Right atrium auricular region (tissue), 2 donors: ENCODE measurements at regions not wholly inside any gene's neighbourhood (a gene's known extent, or its start where the extent isn't known, plus 50 kb on each side); places are given as distances from the start of the nearest gene placed in this dataset.

Experiments used
- DNase-seq: peaks from one replicate; pipeline ENCODE4 v3.0.0-alpha.2; 2019; ENCODE audit warnings: low spot score
- H3K27ac ChIP-seq, 2 donors: fragments of 200-600 bp; sonication (generic); 1 replicate in 1 of 2; 2 replicates in 1 of 2; pipeline ENCODE4 v1.5.1; 2016 to 2019
- H3K27me3 ChIP-seq, 2 donors: fragments of 200-600 bp; sonication (generic); one replicate each; pipeline versions ENCODE4 v1.5.1 to v1.6.0; 2017 to 2019
- H3K36me3 ChIP-seq: fragments of 200-600 bp; sonication (generic); one replicate; pipeline ENCODE4 v1.5.1; 2016
- H3K4me1 ChIP-seq, 2 donors: fragments of 200-600 bp; sonication (generic); one replicate each; pipeline versions ENCODE4 v1.5.1 to v1.6.0; 2017 to 2019
- H3K4me3 ChIP-seq, 2 donors: fragments of 200-600 bp; sonication (generic); 1 replicate in 1 of 2; 2 replicates in 1 of 2; pipeline ENCODE4 v1.5.1; 2017 to 2019; ENCODE audit warnings: mild to moderate bottlenecking in 1 of 2, moderate library complexity in 1 of 2
- H3K9me3 ChIP-seq, 2 donors: fragments of 200-600 bp; sonication (generic); one replicate each; pipeline ENCODE4 v1.5.1; 2019
- CTCF ChIP-seq, 2 donors: fragments of 200-600 bp; sonication (generic); IDR thresholded peaks; one replicate each; pipeline ENCODE4 v1.5.1; 2019; ENCODE audit warnings: antibody characterized with exemption in 2 of 2

GRCh38 chr12:60644076-60644475 lies 1048.2 kb downstream of the SLC16A7 start:
- TF ChIP-seq CTCF (IDR thresholded peaks at IDR 0.05): no peak
- Histone ChIP-seq H3K27me3 (no peaks in the 10 kb centered on the region), H3K27ac (no peak overlapping the region), H3K4me3 (no peak overlapping the region), H3K9me3 (no peaks in the 10 kb centered on the region), H3K4me1 (no peaks in the 10 kb centered on the region), H3K36me3 (no peaks in the 10 kb centered on the region)
- DNase-seq: no peak

DNA sequence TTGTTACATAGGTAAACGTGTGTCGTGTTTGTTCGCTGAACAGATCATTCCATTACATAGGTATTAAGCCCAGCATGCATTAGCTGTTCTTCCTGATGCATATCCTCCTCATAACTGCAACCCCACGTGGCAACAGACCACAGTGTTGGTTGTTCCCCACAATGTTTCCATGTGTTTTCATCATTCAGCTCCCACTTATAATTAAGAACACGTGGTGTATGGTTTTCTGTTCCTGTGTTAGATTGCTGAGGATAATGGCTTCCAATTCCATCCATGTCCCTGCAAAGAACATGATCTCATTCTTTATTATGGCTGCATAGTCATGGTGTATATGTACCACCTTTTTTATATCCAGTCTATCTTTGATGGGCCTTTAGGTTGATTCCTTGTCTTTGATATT lies 1071.1 kb downstream of the SLC16A7 start:
- H3K27me3 ChIP-seq: no peaks in the 10 kb centered on the region
- DNase-seq: no peak
- no peak overlapping the region for H3K27ac ChIP-seq
- no peak overlapping the region for H3K4me3 ChIP-seq
- no peak for TF ChIP-seq CTCF (IDR thresholded peaks at IDR 0.05)
- no peaks in the 10 kb centered on the region for H3K36me3 ChIP-seq
- H3K9me3 ChIP-seq: no peaks in the 10 kb centered on the region
- H3K4me1 ChIP-seq: no peaks in the 10 kb centered on the region

DNA sequence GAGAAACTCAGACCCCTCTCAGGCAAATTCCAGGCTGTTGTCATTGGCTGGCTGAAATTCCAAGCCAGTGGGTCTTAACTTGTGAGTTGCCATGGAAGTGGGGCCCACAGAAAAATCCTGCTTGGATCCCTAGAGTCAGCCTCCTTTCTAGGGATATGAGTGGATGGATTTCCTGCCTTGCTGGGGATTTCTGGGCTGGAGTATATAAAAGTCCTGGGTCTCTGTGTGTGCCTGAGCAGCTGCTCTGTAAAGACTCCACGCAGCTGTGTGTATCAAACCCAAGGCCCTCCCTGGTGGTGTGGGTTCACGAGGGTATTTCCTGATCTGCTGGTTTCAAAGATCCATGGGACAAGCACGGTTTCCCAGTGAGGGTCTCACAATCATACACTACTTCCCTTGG lies 1077.1 kb downstream of the SLC16A7 start:
- no peaks in the 10 kb centered on the region for H3K9me3 ChIP-seq
- no peak overlapping the region for H3K27ac ChIP-seq
- H3K36me3 ChIP-seq: no peaks in the 10 kb centered on the region
- no peaks in the 10 kb centered on the region for H3K27me3 ChIP-seq
- DNase-seq: no peak
- H3K4me3 ChIP-seq: no peak overlapping the region
- no peaks in the 10 kb centered on the region for H3K4me1 ChIP-seq
- TF ChIP-seq CTCF (IDR thresholded peaks at IDR 0.05): no peak

DNA sequence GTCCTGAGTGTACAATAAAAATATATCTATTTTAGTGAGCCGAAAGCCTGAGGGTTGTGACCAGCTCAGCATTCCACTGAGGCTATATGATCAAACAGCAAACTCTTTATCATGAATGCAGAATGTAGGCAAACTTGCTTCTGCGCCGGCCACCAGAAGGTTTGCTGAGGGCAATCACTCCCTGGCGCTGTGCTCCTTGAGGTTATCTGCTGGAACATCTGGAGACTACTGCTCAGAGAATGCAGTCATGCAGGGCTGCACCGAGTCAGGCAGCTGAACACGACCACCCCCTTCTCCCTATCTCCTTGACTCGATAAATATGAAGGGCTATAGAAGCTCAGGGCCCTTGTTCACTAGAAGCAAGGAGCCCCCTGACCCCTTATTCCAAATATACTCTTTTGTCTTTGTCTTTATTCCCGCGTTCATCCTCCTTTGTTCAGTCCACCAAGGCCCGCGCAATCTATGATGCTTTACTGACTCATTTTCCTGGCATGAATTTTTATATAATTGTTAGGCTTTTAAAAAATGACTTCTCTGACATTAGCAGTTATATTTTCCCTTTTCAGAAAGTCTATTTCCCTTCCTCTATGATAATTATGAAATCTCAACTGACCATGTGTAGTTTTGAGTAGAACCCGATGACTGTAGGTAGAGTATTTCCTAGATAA lies 1089.3 kb downstream of the SLC16A7 start:
- DNase-seq: no peak
- no peak overlapping the region for H3K4me3 ChIP-seq
- no peak for TF ChIP-seq CTCF (IDR thresholded peaks at IDR 0.05)
- no peak overlapping the region for H3K27ac ChIP-seq
- H3K27me3 ChIP-seq: no peaks in the 10 kb centered on the region
- no peaks in the 10 kb centered on the region for H3K9me3 ChIP-seq
- no peaks in the 10 kb centered on the region for H3K36me3 ChIP-seq
- no peaks in the 10 kb centered on the region for H3K4me1 ChIP-seq

DNA sequence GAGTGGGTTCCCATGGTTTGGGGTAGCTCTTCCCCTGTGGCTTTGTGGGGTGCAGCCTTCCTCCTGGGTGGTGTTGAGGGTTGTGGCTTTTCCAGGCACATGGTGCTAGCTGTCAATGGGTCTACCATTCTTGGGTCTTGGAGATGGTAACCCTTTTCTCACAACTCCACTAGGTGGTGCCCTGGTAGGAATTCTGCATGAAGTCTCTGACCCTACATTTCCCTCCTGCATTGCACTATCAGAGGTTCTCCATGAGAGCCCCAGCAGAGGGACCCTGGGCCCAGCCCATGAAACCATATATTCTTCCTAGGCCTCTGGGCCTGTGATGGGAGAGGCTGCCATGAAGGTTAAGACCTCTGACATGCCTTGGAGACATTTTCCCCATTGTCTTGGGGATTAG lies 1093.3 kb downstream of the SLC16A7 start:
- no peak for DNase-seq
- Histone ChIP-seq H3K9me3 (no peaks in the 10 kb centered on the region), H3K27ac (no peak overlapping the region), H3K36me3 (no peaks in the 10 kb centered on the region), H3K4me3 (no peak overlapping the region), H3K27me3 (no peaks in the 10 kb centered on the region), H3K4me1 (no peaks in the 10 kb centered on the region)
- TF ChIP-seq CTCF (IDR thresholded peaks at IDR 0.05): no peak

- Histone ChIP-seq H3K4me1 (no peaks in the 10 kb centered on the region), H3K9me3 (no peaks in the 10 kb centered on the region), H3K27ac (no peak overlapping the region), H3K4me3 (no peak overlapping the region), H3K27me3 (no peaks in the 10 kb centered on the region), H3K36me3 (no peaks in the 10 kb centered on the region)
- TF ChIP-seq CTCF (IDR thresholded peaks at IDR 0.05): no peak
- DNase-seq: no peak
Measured at GRCh38 chr12:60693019-60693626, 1097.3 kb downstream of the SLC16A7 start.
